ENCODE measurements at regions not wholly inside any gene's neighbourhood (a gene's known extent, or its start where the extent isn't known, plus 50 kb on each side); places are given as distances from the start of the nearest gene placed in this dataset.

DNA sequence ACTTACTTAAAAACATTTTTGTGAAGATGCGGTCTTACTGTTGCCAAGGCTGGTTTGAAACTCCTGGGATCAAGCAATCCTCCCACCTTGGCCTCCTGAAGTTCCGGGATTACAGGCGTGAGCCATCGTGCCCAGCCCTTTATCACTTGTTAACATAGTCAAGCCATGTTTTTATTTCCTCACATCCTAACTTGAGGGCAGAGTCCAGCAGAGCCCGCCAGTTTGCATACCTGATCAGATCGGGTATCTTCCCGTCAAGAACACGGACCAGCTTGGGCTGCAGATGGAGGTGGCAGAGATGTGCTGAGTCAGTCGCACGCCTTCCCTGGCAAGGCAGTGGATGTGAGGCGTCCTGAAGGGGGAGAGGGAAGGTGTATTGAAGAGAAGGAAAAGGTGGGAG is 447.3 kb upstream of the USP9Y start:
- Mint-ChIP-seq H3K4me1 (no peaks in the 10 kb centered on the region), H3K36me3 (ENCODE audit: low read depth) (no peaks in the 10 kb centered on the region), H3K9me3 (no peaks in the 10 kb centered on the region), H3K27ac (no peak overlapping the region), H3K4me3 (no peak overlapping the region), H3K27me3 (ENCODE audit: low read depth, poor library complexity) (no peaks in the 10 kb centered on the region)
- TF ChIP-seq, protein P1, sequence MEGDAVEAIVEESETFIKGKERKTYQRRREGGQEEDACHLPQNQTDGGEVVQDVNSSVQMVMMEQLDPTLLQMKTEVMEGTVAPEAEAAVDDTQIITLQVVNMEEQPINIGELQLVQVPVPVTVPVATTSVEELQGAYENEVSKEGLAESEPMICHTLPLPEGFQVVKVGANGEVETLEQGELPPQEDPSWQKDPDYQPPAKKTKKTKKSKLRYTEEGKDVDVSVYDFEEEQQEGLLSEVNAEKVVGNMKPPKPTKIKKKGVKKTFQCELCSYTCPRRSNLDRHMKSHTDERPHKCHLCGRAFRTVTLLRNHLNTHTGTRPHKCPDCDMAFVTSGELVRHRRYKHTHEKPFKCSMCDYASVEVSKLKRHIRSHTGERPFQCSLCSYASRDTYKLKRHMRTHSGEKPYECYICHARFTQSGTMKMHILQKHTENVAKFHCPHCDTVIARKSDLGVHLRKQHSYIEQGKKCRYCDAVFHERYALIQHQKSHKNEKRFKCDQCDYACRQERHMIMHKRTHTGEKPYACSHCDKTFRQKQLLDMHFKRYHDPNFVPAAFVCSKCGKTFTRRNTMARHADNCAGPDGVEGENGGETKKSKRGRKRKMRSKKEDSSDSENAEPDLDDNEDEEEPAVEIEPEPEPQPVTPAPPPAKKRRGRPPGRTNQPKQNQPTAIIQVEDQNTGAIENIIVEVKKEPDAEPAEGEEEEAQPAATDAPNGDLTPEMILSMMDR (IDR thresholded peaks at IDR 0.05), result no peak
- no peak for DNase-seq

DNA sequence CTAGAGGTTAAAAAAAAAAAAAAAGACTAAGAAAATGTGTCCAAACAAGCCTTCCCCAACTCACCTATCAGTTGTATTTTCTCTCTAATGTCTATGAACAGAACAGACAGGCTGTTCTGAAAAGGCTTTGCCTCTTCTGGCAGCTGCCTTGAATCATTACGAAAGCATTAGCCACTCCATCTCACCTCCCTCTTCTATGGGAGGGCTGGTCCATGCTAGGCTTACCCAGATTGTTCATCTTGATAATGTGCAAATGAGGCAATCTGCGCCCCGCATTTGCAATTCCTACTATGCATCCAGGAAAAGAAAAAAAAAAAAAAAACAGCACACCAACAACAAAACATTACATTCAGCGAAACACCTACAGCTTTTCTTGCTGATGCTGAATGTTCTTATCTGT is 429.9 kb upstream of the USP9Y start:
- TF ChIP-seq, protein P1 (IDR thresholded peaks at IDR 0.05), result no peak
- DNase-seq, result no peak
- Mint-ChIP-seq H3K4me1 (no peaks in the 10 kb centered on the region), H3K27ac (no peak overlapping the region), H3K4me3 (no peak overlapping the region), H3K36me3 (ENCODE audit: low read depth) (no peaks in the 10 kb centered on the region), H3K9me3 (no peaks in the 10 kb centered on the region), H3K27me3 (ENCODE audit: low read depth, poor library complexity) (no peaks in the 10 kb centered on the region)

DNA sequence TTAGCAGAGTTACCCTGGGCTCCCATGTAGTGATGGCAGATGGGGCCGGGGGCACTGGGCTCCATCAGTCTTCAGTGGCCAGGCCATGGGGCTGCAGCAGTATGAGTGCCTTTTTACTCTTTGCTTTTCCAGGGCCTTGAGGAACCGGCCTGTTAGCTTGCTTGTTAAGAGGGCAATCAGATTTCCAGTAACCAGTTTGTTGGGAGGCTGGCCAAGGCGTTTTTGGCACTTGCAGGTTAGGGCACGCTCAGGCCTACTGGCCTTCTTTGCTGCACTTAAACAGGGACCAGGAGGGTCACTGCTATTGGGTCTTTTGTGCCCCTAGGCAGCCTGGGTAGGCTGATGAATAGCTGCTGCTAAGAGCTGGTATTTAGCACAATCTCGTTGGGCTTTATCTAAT is 415.4 kb upstream of the USP9Y start:
- no peak for DNase-seq
- TF ChIP-seq, protein P1 (IDR thresholded peaks at IDR 0.05), result no peak
- no peaks in the 10 kb centered on the region for H3K4me1 Mint-ChIP-seq
- no peaks in the 10 kb centered on the region for H3K9me3 Mint-ChIP-seq
- H3K4me3 Mint-ChIP-seq, result no peak overlapping the region
- H3K36me3 Mint-ChIP-seq (ENCODE audit: low read depth), result no peaks in the 10 kb centered on the region
- H3K27ac Mint-ChIP-seq, result no peak overlapping the region
- no peaks in the 10 kb centered on the region for H3K27me3 Mint-ChIP-seq (ENCODE audit: low read depth, poor library complexity)

DNA sequence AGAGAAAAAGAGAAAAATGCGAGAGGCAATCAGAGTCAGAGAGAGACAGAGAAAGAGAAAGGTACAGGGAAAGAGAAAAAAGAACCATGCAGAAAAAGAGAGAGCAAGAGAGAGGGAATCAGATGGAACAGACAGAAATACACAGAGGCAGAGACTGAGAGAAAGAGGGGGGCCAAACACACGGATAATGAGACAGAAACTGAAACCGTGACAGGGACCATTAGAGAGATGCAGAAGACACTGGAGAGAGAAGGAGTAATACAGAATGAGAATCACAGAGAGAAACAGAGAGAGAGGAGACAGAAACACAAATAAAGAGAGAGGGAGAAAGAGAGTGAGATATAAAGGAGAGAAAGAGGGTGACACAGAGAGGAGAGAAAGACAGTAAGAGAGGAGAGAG is 412.1 kb upstream of the USP9Y start:
- H3K27me3 Mint-ChIP-seq (ENCODE audit: low read depth, poor library complexity), result no peaks in the 10 kb centered on the region
- no peaks in the 10 kb centered on the region for H3K9me3 Mint-ChIP-seq
- no peak overlapping the region for H3K27ac Mint-ChIP-seq
- TF ChIP-seq, protein P1 (IDR thresholded peaks at IDR 0.05), result no peak
- no peaks in the 10 kb centered on the region for H3K4me1 Mint-ChIP-seq
- DNase-seq, result no peak
- H3K4me3 Mint-ChIP-seq, result no peak overlapping the region
- H3K36me3 Mint-ChIP-seq (ENCODE audit: low read depth), result no peaks in the 10 kb centered on the region

DNA sequence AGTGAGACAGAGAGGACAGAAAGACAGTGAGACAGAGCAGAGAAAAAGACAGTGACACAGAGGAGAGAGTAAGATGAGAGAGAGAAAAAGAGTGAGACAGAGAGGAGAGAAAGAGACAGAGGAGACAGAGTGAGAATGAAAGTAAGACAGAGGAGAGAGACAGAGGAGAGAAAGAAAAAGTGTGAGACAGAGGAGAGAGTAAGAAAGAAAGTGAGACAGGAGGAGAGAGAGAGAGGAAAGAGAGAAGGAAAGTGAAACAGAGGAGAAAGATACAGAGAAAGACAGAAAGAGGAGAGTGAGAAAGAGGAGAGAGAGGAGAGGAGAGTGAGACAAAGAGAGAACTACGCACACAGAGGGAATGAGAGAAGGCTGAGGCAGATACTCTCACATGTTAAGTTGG is 411.6 kb upstream of the USP9Y start:
- no peaks in the 10 kb centered on the region for H3K4me1 Mint-ChIP-seq
- no peak for DNase-seq
- no peak overlapping the region for H3K4me3 Mint-ChIP-seq
- no peaks in the 10 kb centered on the region for H3K27me3 Mint-ChIP-seq (ENCODE audit: low read depth, poor library complexity)
- TF ChIP-seq, protein P1 (IDR thresholded peaks at IDR 0.05), result no peak
- H3K36me3 Mint-ChIP-seq (ENCODE audit: low read depth), result no peaks in the 10 kb centered on the region
- no peaks in the 10 kb centered on the region for H3K9me3 Mint-ChIP-seq
- no peak overlapping the region for H3K27ac Mint-ChIP-seq

DNA sequence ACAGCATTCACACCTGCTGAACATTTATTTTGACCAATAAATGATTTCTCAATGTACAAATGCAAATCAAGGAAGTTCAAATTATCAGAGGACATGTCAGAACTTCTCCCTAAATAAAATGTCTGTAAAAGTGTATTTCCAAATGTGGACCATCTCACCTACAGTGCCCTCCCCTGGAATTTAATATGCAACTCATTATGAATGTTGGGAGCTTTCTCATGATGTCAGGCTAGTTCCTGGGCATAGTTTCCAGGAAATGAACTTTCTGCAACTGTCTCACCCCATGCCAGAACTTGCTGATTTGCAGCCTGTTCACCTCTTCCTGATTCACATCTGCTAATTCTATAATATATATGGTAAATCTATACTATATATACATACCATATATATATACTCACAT is 408.5 kb upstream of the USP9Y start:
- Mint-ChIP-seq H3K4me3 (no peak overlapping the region), H3K9me3 (no peaks in the 10 kb centered on the region), H3K36me3 (ENCODE audit: low read depth) (no peaks in the 10 kb centered on the region), H3K4me1 (no peaks in the 10 kb centered on the region), H3K27me3 (ENCODE audit: low read depth, poor library complexity) (no peaks in the 10 kb centered on the region), H3K27ac (no peak overlapping the region)
- TF ChIP-seq, protein P1 (IDR thresholded peaks at IDR 0.05), result no peak
- no peak for DNase-seq

All from nephron progenitor cell (in vitro differentiated cells).